GM13976 (cell line): ENCODE measurements at regions not wholly inside any gene's neighbourhood (a gene's known extent, or its start where the extent isn't known, plus 50 kb on each side); places are given as distances from the start of the nearest gene placed in this dataset.

Experiments used
- DNase-seq: peaks from one replicate; pipeline ENCODE4 v3.0.0; 2012; ENCODE audit warnings: low spot score
- in situ Hi-C: fragments of 300-500 bp; cut with MboI; formaldehyde crosslinking; loops from one replicate; pipeline ENCODE4 v1.12.0; 2022; ENCODE audit warnings: low sequenced_read_pairs, mixed read lengths, inconsistent platforms; ENCODE audit not compliant: unreplicated experiment
- TF ChIP-seq, protein P1 (sequence below): IDR thresholded peaks from 2 replicates; pipeline ENCODE4 v1.5.1; 2012; ENCODE audit warnings: borderline replicate concordance, mild to moderate bottlenecking; ENCODE audit not compliant: insufficient read depth; ENCODE audit errors: extremely low read depth, missing control alignments, control extremely low read depth

- TF ChIP-seq, protein P1, sequence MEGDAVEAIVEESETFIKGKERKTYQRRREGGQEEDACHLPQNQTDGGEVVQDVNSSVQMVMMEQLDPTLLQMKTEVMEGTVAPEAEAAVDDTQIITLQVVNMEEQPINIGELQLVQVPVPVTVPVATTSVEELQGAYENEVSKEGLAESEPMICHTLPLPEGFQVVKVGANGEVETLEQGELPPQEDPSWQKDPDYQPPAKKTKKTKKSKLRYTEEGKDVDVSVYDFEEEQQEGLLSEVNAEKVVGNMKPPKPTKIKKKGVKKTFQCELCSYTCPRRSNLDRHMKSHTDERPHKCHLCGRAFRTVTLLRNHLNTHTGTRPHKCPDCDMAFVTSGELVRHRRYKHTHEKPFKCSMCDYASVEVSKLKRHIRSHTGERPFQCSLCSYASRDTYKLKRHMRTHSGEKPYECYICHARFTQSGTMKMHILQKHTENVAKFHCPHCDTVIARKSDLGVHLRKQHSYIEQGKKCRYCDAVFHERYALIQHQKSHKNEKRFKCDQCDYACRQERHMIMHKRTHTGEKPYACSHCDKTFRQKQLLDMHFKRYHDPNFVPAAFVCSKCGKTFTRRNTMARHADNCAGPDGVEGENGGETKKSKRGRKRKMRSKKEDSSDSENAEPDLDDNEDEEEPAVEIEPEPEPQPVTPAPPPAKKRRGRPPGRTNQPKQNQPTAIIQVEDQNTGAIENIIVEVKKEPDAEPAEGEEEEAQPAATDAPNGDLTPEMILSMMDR: no peak
- in situ Hi-C loops: no loop called here
- DNase-seq: no peak
These were observed 179.2 kb downstream of the SLC7A11 start for GRCh38 chr4:138062929-138063328.

DNA sequence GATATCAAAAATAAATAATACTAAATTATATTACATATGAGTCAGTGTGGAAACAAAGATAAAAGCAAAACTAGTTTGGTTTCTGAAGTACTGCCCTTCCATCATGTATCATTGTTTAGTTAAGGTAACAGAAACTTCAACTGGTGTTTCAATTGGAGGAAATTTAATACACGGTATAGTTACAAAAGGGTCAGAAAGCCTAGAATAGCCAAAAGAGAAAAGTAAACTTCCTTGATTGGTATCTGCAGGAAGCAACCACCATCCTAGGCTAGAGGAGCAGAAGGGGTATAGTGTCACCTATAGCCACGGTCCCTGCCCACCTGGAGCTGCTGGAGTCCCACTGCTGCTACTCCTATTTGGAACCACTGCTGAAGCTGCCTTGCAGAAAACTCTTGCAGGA, 185.6 kb downstream of the SLC7A11 start:
- no peak for DNase-seq
- TF ChIP-seq, protein P1: no peak

GRCh38 chr4:138055890-138056289, 186.3 kb downstream of the SLC7A11 start:
- in situ Hi-C loops: no loop called here
- no peak for DNase-seq
- TF ChIP-seq, protein P1: no peak

More for the DNA sequence above, 185.6 kb downstream of the SLC7A11 start:
- in situ Hi-C loops: no loop called here

GRCh38 chr4:138053641-138054301, 188.4 kb downstream of the SLC7A11 start:
- DNase-seq: no peak
- TF ChIP-seq, protein P1: no peak
- in situ Hi-C loops: no loop called here

GRCh38 chr4:138052806-138053632, 189.1 kb downstream of the SLC7A11 start:
- in situ Hi-C loops: no loop called here
- TF ChIP-seq, protein P1: no peak
- DNase-seq: no peak

GRCh38 chr4:138051157-138051556, 191.0 kb downstream of the SLC7A11 start:
- no peak for DNase-seq
- in situ Hi-C loops: no loop called here
- TF ChIP-seq, protein P1: no peak

GRCh38 chr4:138050601-138051000, 191.5 kb downstream of the SLC7A11 start:
- TF ChIP-seq, protein P1: no peak
- in situ Hi-C loops: no loop called here
- DNase-seq: no peak
